AML-193 (cell line): ENCODE measurements at regions not wholly inside any gene's neighbourhood (a gene's known extent, or its start where the extent isn't known, plus 50 kb on each side); places are given as distances from the start of the nearest gene placed in this dataset.

Experiments used
- DNase-seq, 2 experiments: peaks; one replicate each; lab custom pipeline; 2025; lab: John Stamatoyannopoulos, UW

DNA sequence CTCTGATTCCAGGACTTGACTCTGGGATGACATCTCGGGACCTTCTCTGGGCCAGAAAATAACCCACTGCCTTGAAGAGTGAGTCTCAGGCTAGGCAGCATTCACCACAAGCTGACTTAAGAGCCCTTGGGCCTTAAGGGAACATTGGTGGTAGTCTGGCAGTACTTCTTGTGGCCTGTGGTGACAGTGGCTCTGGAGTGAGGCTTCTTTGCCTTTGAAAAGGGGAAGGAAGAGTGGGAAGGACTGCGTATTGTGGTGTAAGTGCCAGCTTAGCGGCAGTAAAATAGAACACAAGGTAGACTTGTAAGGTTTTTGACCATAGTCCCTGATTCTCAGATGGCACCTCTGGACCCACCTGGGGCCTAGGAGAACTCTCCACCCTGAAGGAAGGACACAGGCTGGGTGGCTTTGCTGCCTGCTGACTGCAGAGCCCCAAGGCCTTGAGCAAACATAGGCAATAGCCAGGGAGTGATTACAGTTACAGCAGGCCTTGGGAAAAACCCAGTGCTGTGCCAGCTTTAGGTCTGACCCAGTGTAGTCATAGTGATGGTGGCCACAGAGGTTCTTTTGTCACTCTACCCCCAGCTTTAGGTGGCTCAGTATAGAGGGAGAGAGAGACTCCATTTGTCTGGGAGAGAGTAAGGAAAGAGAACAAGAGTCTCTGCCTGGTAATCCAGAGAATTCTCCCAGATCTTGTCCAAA is 483.9 kb downstream of the SH2D4B start:
- DNase-seq, result peak in 1 of 2 experiments; percentile 3

DNA sequence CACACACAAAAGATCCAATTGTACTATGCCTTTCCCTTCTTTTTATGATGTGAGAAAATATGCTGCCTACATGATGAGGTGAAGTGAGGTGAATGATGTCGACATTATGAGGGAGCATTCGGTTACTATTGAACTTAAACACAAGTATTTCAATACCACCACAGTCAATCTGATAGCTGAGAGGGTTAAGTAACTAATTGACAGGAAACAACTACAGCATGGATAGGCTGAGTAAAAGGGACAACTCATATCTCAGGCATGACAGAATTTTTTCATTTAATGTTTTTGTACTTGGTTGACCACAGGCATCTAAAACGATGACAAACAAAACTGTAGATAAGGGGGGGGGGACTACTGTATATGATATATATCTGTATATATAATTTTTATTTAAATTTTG is 488.9 kb downstream of the SH2D4B start:
- no peak for DNase-seq

- DNase-seq, result no peak
These were observed 489.5 kb downstream of the SH2D4B start for GRCh38 chr10:81027223-81027622.

- no peak for DNase-seq
These were observed 490.0 kb downstream of the SH2D4B start for GRCh38 chr10:81027706-81028105.

DNA sequence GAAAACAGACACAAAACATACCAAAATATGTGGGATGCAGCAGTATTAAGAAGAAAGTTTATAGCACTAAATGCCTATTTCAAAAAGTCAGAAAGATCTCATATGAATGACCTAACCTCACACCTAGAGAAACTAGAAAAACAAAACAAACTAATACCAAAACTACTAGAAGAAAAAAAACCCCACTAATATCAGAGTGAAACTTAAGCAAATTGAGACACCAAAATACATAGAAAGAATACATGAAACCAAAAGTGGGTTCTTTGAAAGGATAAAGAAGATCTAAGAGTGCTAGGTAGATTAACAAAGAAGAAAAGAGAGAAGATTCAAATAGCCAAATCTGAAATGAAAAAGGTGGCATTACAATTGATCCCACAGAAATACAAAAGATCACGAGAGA is 494.1 kb downstream of the SH2D4B start:
- DNase-seq, result no peak

DNA sequence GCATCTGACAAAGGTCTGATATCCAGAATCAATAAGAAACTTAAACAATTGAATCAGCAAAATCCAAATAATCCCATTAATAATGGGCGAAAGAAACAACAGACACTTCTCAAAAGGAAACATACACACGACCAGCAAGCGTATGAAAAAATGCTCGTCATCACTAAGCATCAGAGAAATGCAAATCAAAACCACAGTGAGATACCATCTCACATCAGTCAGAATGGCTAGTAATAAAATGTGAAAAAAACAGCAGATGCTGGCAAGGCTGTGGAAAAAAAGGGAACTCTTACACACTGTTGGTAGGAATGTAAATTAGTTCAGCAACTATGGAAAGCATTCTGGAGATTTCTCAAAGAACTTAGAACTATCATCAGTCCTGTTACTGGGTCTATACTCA is 496.7 kb downstream of the SH2D4B start:
- DNase-seq, result no peak

- no peak for DNase-seq
These were observed 498.6 kb downstream of the SH2D4B start for GRCh38 chr10:81036257-81036656.

DNA sequence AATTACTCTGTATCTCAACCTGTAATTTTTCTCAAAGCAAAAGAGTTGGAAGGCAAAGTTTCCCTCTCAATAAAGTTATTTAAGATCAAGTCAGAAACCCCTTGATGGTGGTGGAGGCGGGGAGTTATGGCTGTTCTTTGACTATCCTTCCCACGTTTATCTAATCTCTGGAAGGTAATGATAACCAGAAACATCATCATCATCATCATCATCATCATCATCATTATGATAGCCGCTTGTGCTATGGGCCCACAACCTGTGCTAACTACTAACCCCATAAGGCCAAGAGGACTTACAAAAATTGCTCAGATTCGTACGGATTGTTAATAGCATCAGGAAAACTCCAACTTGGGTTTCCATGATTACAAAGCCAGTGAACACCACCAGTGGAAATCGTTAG is 502.3 kb downstream of the SH2D4B start:
- no peak for DNase-seq

DNA sequence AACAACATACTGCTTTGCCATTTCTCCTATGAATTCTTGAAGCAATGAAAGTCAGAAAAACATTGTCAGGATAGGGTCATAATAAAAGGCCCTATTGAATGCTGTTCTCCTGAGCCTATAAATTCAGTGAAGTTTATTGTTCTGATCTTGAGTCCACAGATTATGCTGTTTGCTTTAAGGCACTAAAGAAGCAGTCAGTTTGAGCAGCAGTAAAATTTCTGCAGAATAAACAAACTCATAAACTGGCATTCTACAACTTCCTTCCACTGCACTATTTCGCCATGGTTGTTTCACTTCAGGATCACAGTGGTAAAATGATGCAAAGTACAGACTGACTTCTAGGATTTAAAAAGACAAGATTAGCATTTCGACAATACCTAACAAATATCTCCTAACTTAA is 503.2 kb downstream of the SH2D4B start:
- DNase-seq, result no peak

DNA sequence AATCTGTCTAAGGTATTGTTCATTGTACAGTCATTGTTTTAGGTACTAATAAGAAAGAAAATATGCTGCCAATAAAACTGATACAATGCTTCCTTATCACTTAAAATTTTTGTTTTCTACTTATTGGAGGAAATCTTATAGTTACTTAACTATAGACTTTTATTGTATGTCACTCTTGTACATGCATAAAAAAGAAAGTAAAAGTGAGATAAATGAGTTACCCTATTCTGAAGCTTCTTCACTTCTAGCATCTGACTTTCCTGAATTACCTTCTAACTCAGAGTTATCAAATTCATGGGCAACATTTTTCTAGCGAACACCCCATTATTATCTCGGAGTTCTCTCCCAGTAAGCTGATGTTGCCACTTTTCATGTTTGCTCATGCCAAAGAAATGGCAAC is 504.9 kb downstream of the SH2D4B start:
- no peak for DNase-seq

DNA sequence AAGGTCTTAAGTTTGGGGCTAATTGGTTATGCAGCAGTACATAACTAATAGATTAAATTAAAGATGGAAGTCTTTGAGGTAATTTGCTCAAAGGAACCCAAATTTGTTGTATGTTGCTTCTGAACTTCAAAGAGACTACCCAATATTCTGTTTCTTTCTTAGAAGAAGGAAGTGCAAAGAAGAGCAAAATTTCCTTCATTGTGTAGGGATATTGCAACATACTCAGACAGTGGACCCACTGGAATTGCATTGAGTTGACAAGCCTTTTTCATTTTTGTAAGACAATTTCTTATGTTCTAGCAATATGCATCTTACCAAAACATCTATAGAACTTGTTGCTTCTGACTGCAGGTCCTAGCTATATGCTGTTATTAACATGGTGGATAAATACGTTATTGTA is 527.8 kb downstream of the SH2D4B start:
- no peak for DNase-seq

- no peak for DNase-seq
These were observed 530.8 kb downstream of the SH2D4B start for GRCh38 chr10:81068460-81068859.

- no peak for DNase-seq
These were observed 533.5 kb downstream of the SH2D4B start for GRCh38 chr10:81071087-81071796.

DNA sequence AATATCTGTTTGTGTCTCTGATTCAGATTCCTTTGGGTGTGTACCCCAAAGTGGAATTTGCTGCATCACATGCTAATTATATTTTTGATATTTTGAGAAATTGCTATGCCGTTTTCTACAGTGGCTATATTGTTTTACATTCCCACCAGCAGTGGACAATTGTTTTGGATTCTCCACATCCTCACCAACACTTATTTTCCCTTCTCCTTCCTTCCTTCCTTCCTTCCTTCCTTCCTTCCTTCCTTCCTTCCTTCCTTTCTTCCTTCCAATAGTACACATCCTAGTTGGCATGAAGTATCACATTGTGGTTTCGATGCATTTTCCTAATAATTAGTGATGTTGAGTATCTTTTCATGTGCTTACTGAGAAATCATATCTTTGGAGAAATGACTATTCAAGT is 535.5 kb downstream of the SH2D4B start:
- DNase-seq, result no peak

DNA sequence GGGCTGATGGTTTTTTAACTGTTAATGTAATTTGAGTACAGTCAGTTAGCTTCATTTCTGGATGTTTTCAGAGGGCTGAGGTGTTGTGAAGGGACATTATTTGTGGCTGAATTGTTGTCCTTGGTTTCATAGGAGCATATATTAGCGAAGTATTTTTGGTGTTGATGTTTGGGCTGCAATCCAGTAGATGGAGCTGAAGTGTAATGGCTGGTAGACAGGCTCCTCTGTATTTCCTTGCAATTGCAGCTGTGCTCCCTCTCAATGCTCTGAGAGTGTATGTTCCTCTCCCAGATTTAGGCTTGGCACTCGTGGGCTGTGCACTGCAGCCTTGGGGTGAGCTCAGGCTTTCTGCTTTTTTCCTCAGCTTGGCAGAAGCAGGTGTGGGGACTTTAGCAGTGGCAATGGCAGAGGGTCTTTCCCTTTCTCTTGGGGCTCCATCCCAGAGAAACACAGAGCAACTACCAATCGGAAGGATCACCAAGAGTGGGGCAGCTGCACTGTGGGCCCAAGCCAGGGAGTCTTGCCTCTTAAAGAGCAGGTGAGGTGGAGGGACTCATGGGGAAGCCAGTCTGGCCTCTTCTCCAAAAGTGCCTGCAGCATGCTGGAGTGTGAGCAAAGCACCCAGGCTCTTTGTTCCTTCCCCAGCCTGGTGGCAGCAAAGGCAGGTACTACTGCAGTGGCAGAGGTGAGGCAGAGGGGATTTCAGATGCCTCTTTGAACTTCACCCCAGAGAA is 544.4 kb downstream of the SH2D4B start:
- peak; percentile 3 to 8 for DNase-seq

GRCh38 chr10:81082621-81083376 is 545.1 kb downstream of the SH2D4B start:
- no peak for DNase-seq

DNA sequence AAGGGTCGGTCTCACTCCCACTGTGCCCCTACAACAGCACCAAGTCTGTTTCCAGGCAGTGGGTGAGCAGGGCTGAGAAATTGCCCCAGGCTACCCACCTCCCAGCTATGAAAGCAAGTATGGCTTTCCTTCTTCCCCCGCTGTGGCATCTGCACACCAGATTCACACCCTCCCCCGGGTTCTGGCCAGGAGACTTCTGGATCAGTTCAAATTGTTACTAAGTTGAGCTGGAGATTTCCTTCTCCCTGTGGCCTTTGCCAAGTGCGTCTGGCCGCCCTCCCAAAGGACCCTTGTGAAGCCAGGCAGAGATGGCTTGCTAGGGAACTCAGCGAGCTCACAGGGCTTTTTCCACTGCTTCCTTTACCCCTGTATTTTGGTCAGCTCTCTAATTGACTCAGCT is 555.4 kb downstream of the SH2D4B start:
- DNase-seq, result no peak

DNA sequence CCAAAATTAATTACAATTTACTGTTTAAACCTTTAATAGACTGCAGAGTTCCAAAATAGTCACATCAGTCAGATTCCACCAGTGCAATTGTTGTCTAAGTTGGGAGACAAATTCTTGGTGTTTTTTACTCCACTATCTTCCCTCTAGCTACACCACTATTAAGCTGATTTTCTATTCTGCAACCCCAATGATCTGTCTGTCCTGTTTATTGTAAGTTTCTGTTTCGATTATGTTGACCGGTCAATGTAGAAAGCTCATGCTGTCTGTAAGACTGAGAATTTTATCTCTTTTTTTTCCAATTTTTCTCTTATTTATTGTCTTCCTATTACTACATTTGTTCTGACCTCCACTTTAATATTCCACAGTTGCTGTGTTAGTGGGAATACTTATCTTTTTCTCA is 557.5 kb downstream of the SH2D4B start:
- DNase-seq, result no peak

DNA sequence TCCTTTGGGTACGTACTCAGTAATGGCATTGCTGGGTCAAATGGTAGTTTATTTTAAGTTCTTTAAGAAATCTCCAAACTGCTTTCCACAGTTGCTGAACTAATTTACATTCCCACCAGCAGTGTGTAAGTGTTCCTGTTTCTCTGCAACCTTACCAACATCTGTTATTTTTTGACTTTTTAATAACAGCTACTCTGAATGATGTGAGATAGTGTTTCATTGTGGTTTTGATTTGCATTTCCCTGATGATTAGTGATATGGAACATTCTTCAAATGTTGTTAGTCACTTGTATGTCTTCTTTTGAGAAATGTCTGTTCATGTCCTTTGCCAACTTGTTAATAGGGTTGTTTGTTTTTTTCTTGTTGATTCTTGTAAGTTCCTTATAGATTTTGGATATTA is 558.9 kb downstream of the SH2D4B start:
- no peak for DNase-seq

DNA sequence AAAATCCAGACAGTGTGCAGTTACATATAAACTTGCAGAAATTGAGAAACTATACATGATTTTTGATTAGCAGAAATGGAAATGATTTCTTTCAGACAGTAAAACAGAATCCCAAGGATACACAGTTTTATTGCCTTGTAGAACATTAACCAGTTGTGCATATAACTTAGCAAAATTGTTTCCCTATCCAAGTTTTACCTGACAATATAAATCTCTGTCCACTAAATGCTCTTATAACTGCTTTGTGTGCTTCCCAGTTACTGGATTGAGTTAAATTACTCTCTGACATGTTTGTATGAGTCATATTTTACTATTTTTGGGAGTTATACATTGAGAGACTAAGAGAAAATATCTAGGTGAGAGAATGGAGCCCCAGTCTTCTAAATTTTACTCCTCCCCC is 563.4 kb downstream of the SH2D4B start:
- no peak for DNase-seq

- DNase-seq, result no peak
These were observed 566.8 kb downstream of the SH2D4B start for GRCh38 chr10:81104494-81104893.

DNA sequence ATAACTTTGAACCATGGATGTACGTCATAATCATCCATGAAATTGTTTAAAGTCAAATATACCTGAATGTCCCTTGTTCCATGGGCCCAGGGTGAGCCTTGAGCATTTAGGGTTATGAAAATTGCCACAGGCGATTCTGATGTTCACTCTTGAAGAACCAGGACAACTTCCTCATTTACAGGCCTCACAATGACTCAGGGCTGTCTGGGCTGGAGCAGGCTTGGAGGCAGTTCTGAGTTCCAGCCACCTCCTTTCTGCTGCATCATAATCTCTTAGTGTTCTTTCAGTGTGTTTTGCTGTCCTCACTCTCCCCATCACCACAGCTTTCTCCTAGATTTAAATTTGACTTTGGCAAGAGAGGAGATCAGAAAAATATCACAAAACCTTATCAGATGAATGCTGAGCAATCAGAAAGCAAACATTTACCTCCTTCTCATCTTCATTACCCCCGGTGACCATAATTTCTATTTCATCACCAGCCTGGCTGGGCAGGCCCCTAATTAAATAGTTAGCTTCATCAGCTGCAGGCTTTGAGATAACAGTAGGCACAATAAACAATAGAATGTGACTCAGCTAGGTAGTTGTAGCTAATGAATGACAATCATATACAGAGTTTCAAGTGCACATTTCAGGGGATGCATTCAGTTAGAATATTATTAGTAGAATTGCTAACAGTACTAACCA is 571.0 kb downstream of the SH2D4B start:
- DNase-seq, result peak; percentile 13 to 30
